NK-92 (cell line): ENCODE measurements at regions not wholly inside any gene's neighbourhood (a gene's known extent, or its start where the extent isn't known, plus 50 kb on each side); places are given as distances from the start of the nearest gene placed in this dataset.

Experiments
- DNase-seq: peaks from one replicate; lab custom pipeline; 2025; ENCODE audit not compliant: unreplicated experiment; lab: John Stamatoyannopoulos, UW

- no peak for DNase-seq
These were observed 455.4 kb upstream of the TENM4 start for GRCh38 chr11:79896258-79896657.

GRCh38 chr11:79894111-79894510 is 453.3 kb upstream of the TENM4 start:
- no peak for DNase-seq

GRCh38 chr11:79890272-79890671 is 449.4 kb upstream of the TENM4 start:
- no peak for DNase-seq

GRCh38 chr11:79864882-79865281 is 424.1 kb upstream of the TENM4 start:
- DNase-seq = no peak

GRCh38 chr11:79860336-79860735 is 419.5 kb upstream of the TENM4 start:
- DNase-seq = no peak

GRCh38 chr11:79857377-79858214 is 416.8 kb upstream of the TENM4 start:
- DNase-seq = no peak

GRCh38 chr11:79852176-79852575 is 411.3 kb upstream of the TENM4 start:
- no peak for DNase-seq

- DNase-seq = no peak
These were observed 404.3 kb upstream of the TENM4 start for GRCh38 chr11:79845002-79845709.

- DNase-seq = no peak
These were observed 393.2 kb upstream of the TENM4 start for GRCh38 chr11:79834015-79834414.

- DNase-seq = no peak
These were observed 389.6 kb upstream of the TENM4 start for GRCh38 chr11:79830446-79830845.

- no peak for DNase-seq
These were observed 389.1 kb upstream of the TENM4 start for GRCh38 chr11:79829891-79830290.

- DNase-seq = no peak
These were observed 381.9 kb upstream of the TENM4 start for GRCh38 chr11:79822766-79823165.

GRCh38 chr11:79813551-79813950 is 372.7 kb upstream of the TENM4 start:
- no peak for DNase-seq

GRCh38 chr11:79809487-79809886 is 368.7 kb upstream of the TENM4 start:
- no peak for DNase-seq

- no peak for DNase-seq
These were observed 366.7 kb upstream of the TENM4 start for GRCh38 chr11:79807506-79807905.

- no peak for DNase-seq
These were observed 355.9 kb upstream of the TENM4 start for GRCh38 chr11:79796704-79797103.

- DNase-seq = no peak
These were observed 353.9 kb upstream of the TENM4 start for GRCh38 chr11:79794484-79795393.

- no peak for DNase-seq
These were observed 353.2 kb upstream of the TENM4 start for GRCh38 chr11:79794057-79794456.

GRCh38 chr11:79786961-79787360 is 346.1 kb upstream of the TENM4 start:
- DNase-seq = no peak

GRCh38 chr11:79783833-79784232 is 343.0 kb upstream of the TENM4 start:
- no peak for DNase-seq

- DNase-seq = no peak
These were observed 327.5 kb upstream of the TENM4 start for GRCh38 chr11:79768343-79768742.
